KMS-11 (cell line): ENCODE measurements at regions not wholly inside any gene's neighbourhood (a gene's known extent, or its start where the extent isn't known, plus 50 kb on each side); places are given as distances from the start of the nearest gene placed in this dataset.

ENCODE experiments used
- H2AFZ ChIP-seq: fragments of 200-600 bp; sonication (generic); 2 replicates; pipeline ENCODE4 v1.6.1; 2016; ENCODE audit warnings: antibody characterized with exemption, mixed run types, low read depth
- H3K27ac ChIP-seq: fragments of 200-600 bp; sonication (generic); 2 replicates; pipeline ENCODE4 v1.6.1; 2016; ENCODE audit warnings: mild to moderate bottlenecking, mixed run types
- H3K27me3 ChIP-seq: fragments of 200-600 bp; sonication (generic); 2 replicates; pipeline ENCODE4 v1.6.1; 2017; ENCODE audit warnings: mild to moderate bottlenecking, low read depth, mixed run types, moderate library complexity; ENCODE audit not compliant: insufficient read depth
- H3K36me3 ChIP-seq: fragments of 200-600 bp; sonication (generic); 2 replicates; pipeline ENCODE4 v1.6.1; 2017; ENCODE audit warnings: mild to moderate bottlenecking, mixed run types; ENCODE audit not compliant: insufficient read depth
- H3K4me1 ChIP-seq: fragments of 200-600 bp; sonication (generic); 2 replicates; pipeline ENCODE4 v1.6.1; 2016; ENCODE audit warnings: mild to moderate bottlenecking, low read depth, mixed run types; ENCODE audit not compliant: poor library complexity, severe bottlenecking
- H3K4me2 ChIP-seq: fragments of 200-600 bp; sonication (generic); 2 replicates; pipeline ENCODE4 v1.7.0; 2016; ENCODE audit warnings: mild to moderate bottlenecking, mixed run types
- H3K4me3 ChIP-seq: fragments of 200-600 bp; sonication (generic); IDR thresholded peaks from 2 replicates; pipeline ENCODE4 v1.6.1; 2017; ENCODE audit warnings: low read depth, low read length, mixed read lengths; ENCODE audit not compliant: insufficient read depth
- H3K79me2 ChIP-seq: fragments of 200-600 bp; sonication (generic); 2 replicates; pipeline ENCODE4 v1.6.1; 2016; ENCODE audit warnings: low read depth, mixed run types; ENCODE audit not compliant: insufficient read depth
- H3K9ac ChIP-seq: fragments of 200-600 bp; sonication (generic); 2 replicates; pipeline ENCODE4 v1.6.1; 2016; ENCODE audit warnings: mild to moderate bottlenecking, mixed run types
- H4K20me1 ChIP-seq: fragments of 200-600 bp; sonication (generic); 2 replicates; pipeline ENCODE4 v1.6.1; 2016; ENCODE audit warnings: mild to moderate bottlenecking, mixed run types; ENCODE audit not compliant: insufficient read depth
- CTCF ChIP-seq: fragments of 200-600 bp; sonication (generic); conservative IDR thresholded peaks from 2 replicates; pipeline ENCODE4 v1.6.1; 2017; ENCODE audit warnings: low read depth, mild to moderate bottlenecking, antibody characterized with exemption, low read length, moderate library complexity, mixed read lengths

GRCh38 chr10:64062793-64063192 lies 541.6 kb downstream of the REEP3 start:
- H3K4me2 ChIP-seq, result no peak overlapping the region
- H3K79me2 ChIP-seq, result no peaks in the 10 kb centered on the region

GRCh38 chr10:64067009-64067606 lies 545.9 kb downstream of the REEP3 start:
- Histone ChIP-seq H3K79me2 (no peaks in the 10 kb centered on the region), H3K36me3 (no peaks in the 10 kb centered on the region), H3K4me3 (no peak overlapping the region), H4K20me1 (no peaks in the 10 kb centered on the region), H3K27ac (no peak overlapping the region), H3K4me2 (no peak overlapping the region), H3K4me1 (no peaks in the 10 kb centered on the region), H3K27me3 (no peaks in the 10 kb centered on the region), H2AFZ (no peak overlapping the region), H3K9ac (no peak overlapping the region)
- TF ChIP-seq CTCF, result no peak

More at GRCh38 chr10:64062793-64063192, 541.6 kb downstream of the REEP3 start:
- H3K27me3 ChIP-seq, result no peaks in the 10 kb centered on the region
- H2AFZ ChIP-seq, result no peak overlapping the region
- H3K4me1 ChIP-seq, result no peaks in the 10 kb centered on the region
- H3K36me3 ChIP-seq, result no peaks in the 10 kb centered on the region
- TF ChIP-seq CTCF, result no peak
- H4K20me1 ChIP-seq, result no peaks in the 10 kb centered on the region
- H3K4me3 ChIP-seq, result no peak overlapping the region
- H3K9ac ChIP-seq, result no peak overlapping the region
- H3K27ac ChIP-seq, result no peak overlapping the region

- Histone ChIP-seq H3K79me2 (no peaks in the 10 kb centered on the region), H3K4me3 (no peak overlapping the region), H4K20me1 (no peaks in the 10 kb centered on the region), H3K4me1 (no peaks in the 10 kb centered on the region), H2AFZ (no peak overlapping the region), H3K27ac (no peak overlapping the region), H3K9ac (no peak overlapping the region), H3K27me3 (no peaks in the 10 kb centered on the region), H3K36me3 (no peaks in the 10 kb centered on the region), H3K4me2 (no peak overlapping the region)
- no peak for TF ChIP-seq CTCF
These were observed 546.7 kb downstream of the REEP3 start for GRCh38 chr10:64067859-64068258.

GRCh38 chr10:64070241-64070640 lies 549.0 kb downstream of the REEP3 start:
- no peaks in the 10 kb centered on the region for H3K27me3 ChIP-seq
- H3K4me3 ChIP-seq, result no peak overlapping the region
- no peaks in the 10 kb centered on the region for H3K4me1 ChIP-seq
- no peak overlapping the region for H3K4me2 ChIP-seq
- TF ChIP-seq CTCF, result no peak
- H3K36me3 ChIP-seq, result no peaks in the 10 kb centered on the region
- H3K79me2 ChIP-seq, result no peaks in the 10 kb centered on the region
- no peaks in the 10 kb centered on the region for H4K20me1 ChIP-seq
- no peak overlapping the region for H3K9ac ChIP-seq
- H2AFZ ChIP-seq, result no peak overlapping the region
- H3K27ac ChIP-seq, result no peak overlapping the region
